Skeletal muscle cell (primary cell): ENCODE measurements at regions not wholly inside any gene's neighbourhood (a gene's known extent, or its start where the extent isn't known, plus 50 kb on each side); places are given as distances from the start of the nearest gene placed in this dataset.

ENCODE experiments used
- DNase-seq: peaks from one replicate; pipeline ENCODE4 v3.0.0-alpha.2; 2010; ENCODE audit warnings: low read depth
- H3K4me3 ChIP-seq: 2 replicates; pipeline ENCODE4 v1.5.1; 2011; ENCODE audit warnings: low read depth, mild to moderate bottlenecking, control low read depth, low read length, moderate library complexity

GRCh38 chr4:89609756-89610155 lies 227.2 kb downstream of the SNCA start:
- no peak for DNase-seq
- no peak overlapping the region for H3K4me3 ChIP-seq

- no peak for DNase-seq
Observed at GRCh38 chr4:89604951-89605350, 232.0 kb downstream of the SNCA start.

GRCh38 chr4:89599026-89599425 lies 237.9 kb downstream of the SNCA start:
- no peak overlapping the region for H3K4me3 ChIP-seq
- DNase-seq = no peak

More at GRCh38 chr4:89604951-89605350, 232.0 kb downstream of the SNCA start:
- no peak overlapping the region for H3K4me3 ChIP-seq

GRCh38 chr4:89598602-89599001 lies 238.4 kb downstream of the SNCA start:
- no peak for DNase-seq
- no peak overlapping the region for H3K4me3 ChIP-seq

GRCh38 chr4:89595125-89595789 lies 241.7 kb downstream of the SNCA start:
- no peak for DNase-seq
- H3K4me3 ChIP-seq = no peak overlapping the region

- no peak for DNase-seq
- H3K4me3 ChIP-seq = no peak overlapping the region
Observed at GRCh38 chr4:89590128-89590527, 246.8 kb downstream of the SNCA start.

- DNase-seq = no peak
Observed at GRCh38 chr4:89588421-89588820, 248.5 kb downstream of the SNCA start.

GRCh38 chr4:89587364-89587763 lies 249.6 kb downstream of the SNCA start:
- no peak overlapping the region for H3K4me3 ChIP-seq
- DNase-seq = no peak

More at GRCh38 chr4:89588421-89588820, 248.5 kb downstream of the SNCA start:
- no peak overlapping the region for H3K4me3 ChIP-seq

GRCh38 chr4:89586864-89587263 lies 250.1 kb downstream of the SNCA start:
- no peak overlapping the region for H3K4me3 ChIP-seq
- DNase-seq = no peak

- DNase-seq = no peak
- no peak overlapping the region for H3K4me3 ChIP-seq
Observed at GRCh38 chr4:89586318-89586717, 250.6 kb downstream of the SNCA start.

GRCh38 chr4:89582756-89583505 lies 254.0 kb downstream of the SNCA start:
- no peak overlapping the region for H3K4me3 ChIP-seq
- DNase-seq = no peak

GRCh38 chr4:89579771-89580170 lies 257.2 kb downstream of the SNCA start:
- no peak overlapping the region for H3K4me3 ChIP-seq
- DNase-seq = no peak

- no peak for DNase-seq
Observed at GRCh38 chr4:89576246-89576645, 260.7 kb downstream of the SNCA start.

GRCh38 chr4:89575840-89576239 lies 261.1 kb downstream of the SNCA start:
- no peak overlapping the region for H3K4me3 ChIP-seq

More at GRCh38 chr4:89576246-89576645, 260.7 kb downstream of the SNCA start:
- H3K4me3 ChIP-seq = no peak overlapping the region

GRCh38 chr4:89574176-89574575 lies 262.8 kb downstream of the SNCA start:
- DNase-seq = no peak

More at GRCh38 chr4:89575840-89576239, 261.1 kb downstream of the SNCA start:
- no peak for DNase-seq

GRCh38 chr4:89573656-89574055 lies 263.3 kb downstream of the SNCA start:
- H3K4me3 ChIP-seq = no peak overlapping the region
- DNase-seq = no peak

More at GRCh38 chr4:89574176-89574575, 262.8 kb downstream of the SNCA start:
- no peak overlapping the region for H3K4me3 ChIP-seq

- DNase-seq = no peak
- H3K4me3 ChIP-seq = no peak overlapping the region
Observed at GRCh38 chr4:89572224-89572858, 264.6 kb downstream of the SNCA start.

GRCh38 chr4:89570931-89571330 lies 263.3 kb upstream of the GPRIN3 start:
- H3K4me3 ChIP-seq = no peak overlapping the region

GRCh38 chr4:89567936-89568335 lies 260.3 kb upstream of the GPRIN3 start:
- H3K4me3 ChIP-seq = no peak overlapping the region
- no peak for DNase-seq

More at GRCh38 chr4:89570931-89571330, 263.3 kb upstream of the GPRIN3 start:
- DNase-seq = no peak

- no peak for DNase-seq
- H3K4me3 ChIP-seq = no peak overlapping the region
Observed at GRCh38 chr4:89563431-89563830, 255.8 kb upstream of the GPRIN3 start.
